CD14-positive monocyte (primary cell): ENCODE measurements at regions not wholly inside any gene's neighbourhood (a gene's known extent, or its start where the extent isn't known, plus 50 kb on each side); places are given as distances from the start of the nearest gene placed in this dataset.

Source experiments
- DNase-seq, 3 donors: peaks; one replicate each; pipeline ENCODE4 v3.0.0-alpha.2; 2011 to 2022
- H2AFZ ChIP-seq: 2 replicates; pipeline ENCODE4 v1.6.0; 2012; ENCODE audit warnings: mild to moderate bottlenecking, low read depth, low read length, inconsistent platforms; ENCODE audit not compliant: insufficient read depth, poor library complexity, severe bottlenecking
- H3K27ac ChIP-seq, 2 donors: 1 replicate in 1 of 2; 2 replicates in 1 of 2; pipeline ENCODE4 v1.5.1; 2012 to 2013; ENCODE audit warnings: low read length in 2 of 2, control low read depth in 1 of 2, inconsistent platforms in 1 of 2, low read depth in 1 of 2, mild to moderate bottlenecking in 1 of 2
- H3K27me3 ChIP-seq, 2 donors: one replicate each; pipeline versions ENCODE4 v1.6.0 to v1.6.1; 2011 to 2013; ENCODE audit warnings: low read length in 2 of 2; ENCODE audit not compliant: control insufficient read depth in 2 of 2, insufficient read depth in 2 of 2
- H3K36me3 ChIP-seq, 2 donors: replicated peaks in 1 of 2; 1 replicate in 1 of 2; 2 replicates in 1 of 2; pipeline versions ENCODE4 v1.5.1 to v1.6.1; 2012 to 2013; ENCODE audit warnings: low read length in 2 of 2, control low read depth in 1 of 2, inconsistent platforms in 1 of 2, mild to moderate bottlenecking in 1 of 2; ENCODE audit not compliant: insufficient read depth in 2 of 2, control insufficient read depth in 1 of 2
- H3K4me1 ChIP-seq, 2 donors: 1 replicate in 1 of 2; 2 replicates in 1 of 2; pipeline versions ENCODE4 v1.5.1 to v1.6.1; 2012 to 2013; ENCODE audit warnings: low read length in 2 of 2, control low read depth in 1 of 2, inconsistent platforms in 1 of 2, mild to moderate bottlenecking in 1 of 2, moderate library complexity in 1 of 2; ENCODE audit not compliant: insufficient read depth in 2 of 2, control insufficient read depth in 1 of 2
- H3K4me2 ChIP-seq: replicated peaks from 2 replicates; pipeline ENCODE3; 2012; ENCODE audit warnings: low read length, moderate library complexity, mild to moderate bottlenecking; ENCODE audit not compliant: poor library complexity, severe bottlenecking; ENCODE audit errors: extremely low read depth
- H3K4me3 ChIP-seq, 3 experiments: fragments of 200-600 bp in 1 of 3; sonication (generic) in 1 of 3; replicated peaks in 1 of 3; 1 replicate in 2 of 3; 2 replicates in 1 of 3; pipeline ENCODE4 v1.5.1; 2011 to 2013; ENCODE audit warnings: low read length in 3 of 3, mild to moderate bottlenecking in 3 of 3, control low read depth in 2 of 3, low read depth in 2 of 3, inconsistent platforms in 1 of 3, moderate library complexity in 1 of 3
- H3K79me2 ChIP-seq: 2 replicates; pipeline ENCODE4 v1.6.0; 2012; ENCODE audit warnings: mild to moderate bottlenecking, control low read depth, inconsistent platforms, low read length, moderate library complexity; ENCODE audit not compliant: insufficient read depth
- H3K9ac ChIP-seq: 2 replicates; pipeline ENCODE4 v1.6.0; 2017; ENCODE audit warnings: low read length, mild to moderate bottlenecking; ENCODE audit not compliant: insufficient read depth, poor library complexity, severe bottlenecking
- H3K9me3 ChIP-seq, 2 donors: replicated peaks in 1 of 2; 1 replicate in 1 of 2; 2 replicates in 1 of 2; pipeline versions ENCODE4 v1.5.1 to v1.6.1; 2012 to 2013; ENCODE audit warnings: low read length in 2 of 2, control low read depth in 1 of 2; ENCODE audit not compliant: control insufficient read depth in 1 of 2, insufficient read depth in 1 of 2
- H4K20me1 ChIP-seq: 2 replicates; pipeline ENCODE4 v1.6.0; 2012; ENCODE audit warnings: mild to moderate bottlenecking, low read length, control low read depth, moderate library complexity; ENCODE audit not compliant: insufficient read depth
- H3K27ac Mint-ChIP-seq, 7 donors: one replicate each; pipeline ENCODE4 v1.8.0; 2020; ENCODE audit warnings: mild to moderate bottlenecking in 7 of 7, mixed read lengths in 7 of 7, moderate library complexity in 6 of 7, inconsistent platforms in 2 of 7
- H3K27me3 Mint-ChIP-seq, 3 donors: one replicate each; pipeline ENCODE4 v1.8.0; 2021 to 2022; ENCODE audit warnings: low read depth in 3 of 3, mild to moderate bottlenecking in 3 of 3, mixed read lengths in 3 of 3, moderate library complexity in 3 of 3, inconsistent platforms in 1 of 3
- H3K36me3 Mint-ChIP-seq, 2 donors: one replicate each; pipeline ENCODE4 v1.8.0; 2020; ENCODE audit warnings: mixed read lengths in 2 of 2, inconsistent platforms in 1 of 2, mild to moderate bottlenecking in 1 of 2
- H3K4me1 Mint-ChIP-seq: one replicate; pipeline ENCODE4 v1.8.0; 2020; ENCODE audit warnings: mild to moderate bottlenecking, mixed read lengths
- H3K4me3 Mint-ChIP-seq, 2 donors: one replicate each; pipeline ENCODE4 v1.8.0; 2020; ENCODE audit warnings: mild to moderate bottlenecking in 2 of 2, mixed read lengths in 2 of 2, moderate library complexity in 1 of 2
- H3K9me3 Mint-ChIP-seq, 7 donors: one replicate each; pipeline ENCODE4 v1.8.0; 2020 to 2022; ENCODE audit warnings: mixed read lengths in 7 of 7, mild to moderate bottlenecking in 6 of 7, moderate library complexity in 6 of 7, inconsistent platforms in 2 of 7
- WGBS: methylation state at CpG from one replicate; pipeline ENCODE4 v1.1.5; 2013; ENCODE audit warnings: missing lambda C conversion rate; ENCODE audit not compliant: insufficient coverage; 5-methylcytosine and 5-hydroxymethylcytosine counted together
- intact Hi-C, 2 donors: fragments of 100-400 bp; cut with micrococcal nuclease; formaldehyde crosslinking; loops; one replicate each; pipeline versions ENCODE4 v1.15.0 to v1.15.1; 2023
- TF ChIP-seq, protein P1 (sequence below): fragments of 200-600 bp; IDR thresholded peaks from one replicate; pipeline ENCODE4 v1.8.0; 2022; ENCODE audit warnings: antibody characterized with exemption, mild to moderate bottlenecking

DNA sequence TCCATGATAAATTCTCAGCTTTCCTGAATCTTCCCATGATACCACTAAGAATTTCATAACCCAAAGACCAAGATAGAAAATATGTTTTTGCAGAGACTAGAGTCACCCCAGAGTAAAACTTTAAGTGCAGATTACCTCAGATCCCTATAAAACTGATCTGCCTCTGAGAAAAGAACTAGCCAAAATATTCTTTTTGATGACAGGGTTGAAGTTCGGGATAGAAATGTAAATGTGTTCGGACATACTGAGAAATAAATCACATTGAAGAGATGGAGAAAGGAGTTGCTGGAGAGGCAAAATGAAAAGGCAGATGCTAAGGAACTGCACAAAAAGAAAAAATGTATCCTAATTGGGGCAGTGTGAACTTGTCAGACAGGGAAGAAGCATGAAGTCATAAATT is 501.8 kb downstream of the ANKRD50 start:
- Histone ChIP-seq H3K9me3 (peaks cover 0 to 1% of the 10 kb centered on the region in 2 donors), H3K9ac (no peak overlapping the region), H3K27me3 (no peaks in the 10 kb centered on the region), H3K36me3 (no peaks in the 10 kb centered on the region), H3K79me2 (no peaks in the 10 kb centered on the region), H3K4me2 (no peak overlapping the region), H2AFZ (no peak overlapping the region), H3K4me3 (no peak overlapping the region), H4K20me1 (no peaks in the 10 kb centered on the region), H3K4me1 (no peaks in the 10 kb centered on the region), H3K27ac (no peak overlapping the region)
- no peak for DNase-seq
- H3K36me3 Mint-ChIP-seq, result no peaks in the 10 kb centered on the region
- 100% methylated on average over 2 of the region's 2 CpGs for WGBS
- H3K27me3 Mint-ChIP-seq, result no peaks in the 10 kb centered on the region
- H3K9me3 Mint-ChIP-seq, result peaks cover 0 to 3% (median 0%) of the 10 kb centered on the region in 7 donors
- H3K4me1 Mint-ChIP-seq, result no peaks in the 10 kb centered on the region
- H3K4me3 Mint-ChIP-seq, result no peak overlapping the region
- TF ChIP-seq, protein P1, sequence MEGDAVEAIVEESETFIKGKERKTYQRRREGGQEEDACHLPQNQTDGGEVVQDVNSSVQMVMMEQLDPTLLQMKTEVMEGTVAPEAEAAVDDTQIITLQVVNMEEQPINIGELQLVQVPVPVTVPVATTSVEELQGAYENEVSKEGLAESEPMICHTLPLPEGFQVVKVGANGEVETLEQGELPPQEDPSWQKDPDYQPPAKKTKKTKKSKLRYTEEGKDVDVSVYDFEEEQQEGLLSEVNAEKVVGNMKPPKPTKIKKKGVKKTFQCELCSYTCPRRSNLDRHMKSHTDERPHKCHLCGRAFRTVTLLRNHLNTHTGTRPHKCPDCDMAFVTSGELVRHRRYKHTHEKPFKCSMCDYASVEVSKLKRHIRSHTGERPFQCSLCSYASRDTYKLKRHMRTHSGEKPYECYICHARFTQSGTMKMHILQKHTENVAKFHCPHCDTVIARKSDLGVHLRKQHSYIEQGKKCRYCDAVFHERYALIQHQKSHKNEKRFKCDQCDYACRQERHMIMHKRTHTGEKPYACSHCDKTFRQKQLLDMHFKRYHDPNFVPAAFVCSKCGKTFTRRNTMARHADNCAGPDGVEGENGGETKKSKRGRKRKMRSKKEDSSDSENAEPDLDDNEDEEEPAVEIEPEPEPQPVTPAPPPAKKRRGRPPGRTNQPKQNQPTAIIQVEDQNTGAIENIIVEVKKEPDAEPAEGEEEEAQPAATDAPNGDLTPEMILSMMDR, result no peak
- H3K27ac Mint-ChIP-seq, result no peak overlapping the region
- intact Hi-C loops, result no loop called here

DNA sequence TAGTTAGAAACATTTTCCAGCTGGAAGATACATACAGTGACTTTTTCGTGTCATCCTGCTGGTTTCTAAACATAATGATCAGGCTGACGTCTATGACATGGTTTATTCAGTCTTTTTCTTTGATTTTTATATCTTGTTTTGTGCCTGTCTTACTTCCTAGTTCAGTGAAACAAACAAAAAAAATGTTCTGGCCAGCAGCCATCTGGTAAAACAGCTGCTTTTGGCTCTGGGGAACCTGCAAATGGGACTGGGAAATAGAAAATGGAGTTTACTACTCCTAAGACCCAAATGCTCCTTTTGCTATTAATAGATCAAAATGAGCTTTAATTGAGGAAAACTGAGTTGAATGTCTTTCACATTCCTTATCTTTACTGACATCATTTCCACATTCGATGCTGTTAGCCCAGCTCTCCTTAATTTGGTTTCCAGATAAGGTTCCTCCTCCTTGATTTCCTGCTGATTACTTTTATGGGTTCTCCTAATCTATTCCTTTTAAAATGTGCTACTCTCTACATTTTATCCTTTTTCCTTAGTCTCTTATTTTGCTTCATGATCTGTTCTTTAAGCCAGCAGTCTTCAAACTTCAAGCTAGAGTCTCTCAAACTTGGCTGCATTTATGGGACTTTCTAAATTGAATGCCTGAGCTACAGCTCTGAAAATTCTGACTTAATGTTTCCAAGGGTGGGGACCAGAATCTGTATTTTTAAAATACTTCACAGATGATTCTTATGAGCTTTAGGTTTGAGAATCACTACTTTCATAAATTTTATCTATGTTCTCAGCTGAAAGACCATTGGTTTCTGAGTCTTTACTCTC is 499.5 kb downstream of the ANKRD50 start:
- no peak overlapping the region for H3K4me3 Mint-ChIP-seq
- Histone ChIP-seq H3K79me2 (no peaks in the 10 kb centered on the region), H3K9me3 (no peaks in the 10 kb centered on the region), H3K4me2 (no peak overlapping the region), H3K4me3 (no peak overlapping the region), H3K9ac (no peak overlapping the region), H2AFZ (no peak overlapping the region), H3K36me3 (no peaks in the 10 kb centered on the region), H3K4me1 (no peaks in the 10 kb centered on the region), H3K27ac (no peak overlapping the region), H3K27me3 (no peaks in the 10 kb centered on the region), H4K20me1 (no peaks in the 10 kb centered on the region)
- no peak for DNase-seq
- H3K27ac Mint-ChIP-seq, result no peak overlapping the region
- no peaks in the 10 kb centered on the region for H3K27me3 Mint-ChIP-seq
- WGBS, result 17% methylated on average over 2 of the region's 3 CpGs
- intact Hi-C loops, result no loop called here
- TF ChIP-seq, protein P1, result no peak
- H3K36me3 Mint-ChIP-seq, result no peaks in the 10 kb centered on the region
- no peaks in the 10 kb centered on the region for H3K4me1 Mint-ChIP-seq
- peaks cover 0 to 2% (median 0%) of the 10 kb centered on the region in 7 donors for H3K9me3 Mint-ChIP-seq
